ENCODE measurements at regions not wholly inside any gene's neighbourhood (a gene's known extent, or its start where the extent isn't known, plus 50 kb on each side); places are given as distances from the start of the nearest gene placed in this dataset.

DNA sequence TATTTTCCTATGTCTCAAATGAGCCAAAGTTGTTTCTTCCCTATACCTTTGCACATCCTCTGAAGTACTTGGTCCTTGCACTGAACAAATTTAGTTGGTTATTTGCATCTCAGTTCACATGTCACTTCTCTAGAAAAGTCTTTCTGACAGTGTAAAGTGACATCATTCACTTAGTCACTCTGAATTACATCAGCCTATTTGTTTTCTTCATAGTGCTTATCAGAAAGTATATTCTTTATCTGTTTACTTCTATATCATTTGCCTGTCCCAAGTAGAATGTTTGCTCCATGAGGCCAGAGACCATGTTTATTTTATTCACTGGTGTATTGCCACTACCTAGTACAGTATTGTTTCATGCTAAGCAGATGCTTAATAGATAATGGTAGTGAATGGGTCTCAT lies 173.7 kb downstream of the HNMT start:
- Histone ChIP-seq H3K4me1 (ENCODE audit: control insufficient read depth in 1 of 2, insufficient read depth in 2 of 2, low read length in 2 of 2) (no peaks in the 10 kb centered on the region), H3K27ac (ENCODE audit: low read depth in 1 of 2, low read length in 2 of 2) (no peak overlapping the region), H3K36me3 (replicated peaks in 1 of 2; ENCODE audit: control insufficient read depth in 1 of 2, insufficient read depth in 2 of 2, low read length in 2 of 2) (no peaks in the 10 kb centered on the region), H3K4me3 (replicated peaks in 1 of 3; ENCODE audit: low read depth in 2 of 3, low read length in 3 of 3) (no peak overlapping the region), H3K9ac (ENCODE audit: insufficient read depth, low read length, poor library complexity, severe bottlenecking) (no peak overlapping the region), H3K4me2 (replicated peaks; ENCODE audit: extremely low read depth, low read length, poor library complexity, severe bottlenecking) (no peak overlapping the region), H3K79me2 (ENCODE audit: insufficient read depth, low read length) (no peaks in the 10 kb centered on the region), H3K9me3 (replicated peaks in 1 of 2; ENCODE audit: control insufficient read depth in 1 of 2, insufficient read depth in 1 of 2, low read length in 2 of 2) (no peaks in the 10 kb centered on the region), H3K27me3 (ENCODE audit: control insufficient read depth in 2 of 2, insufficient read depth in 2 of 2, low read length in 2 of 2) (no peaks in the 10 kb centered on the region), H2AFZ (ENCODE audit: insufficient read depth, low read depth, low read length, poor library complexity, severe bottlenecking) (no peak overlapping the region), H4K20me1 (ENCODE audit: insufficient read depth, low read length) (no peaks in the 10 kb centered on the region)
- Mint-ChIP-seq H3K27me3 (ENCODE audit: low read depth in 3 of 3) (peaks cover 0 to 2% (median 0%) of the 10 kb centered on the region in 3 donors), H3K27ac (no peak overlapping the region), H3K9me3 (peaks cover 0 to 4% (median 0%) of the 10 kb centered on the region in 7 donors), H3K4me3 (no peak overlapping the region), H3K4me1 (no peaks in the 10 kb centered on the region), H3K36me3 (no peaks in the 10 kb centered on the region)
- intact Hi-C loops (cut with micrococcal nuclease), result no loop called here
- DNase-seq, result no peak
- TF ChIP-seq, protein P1, sequence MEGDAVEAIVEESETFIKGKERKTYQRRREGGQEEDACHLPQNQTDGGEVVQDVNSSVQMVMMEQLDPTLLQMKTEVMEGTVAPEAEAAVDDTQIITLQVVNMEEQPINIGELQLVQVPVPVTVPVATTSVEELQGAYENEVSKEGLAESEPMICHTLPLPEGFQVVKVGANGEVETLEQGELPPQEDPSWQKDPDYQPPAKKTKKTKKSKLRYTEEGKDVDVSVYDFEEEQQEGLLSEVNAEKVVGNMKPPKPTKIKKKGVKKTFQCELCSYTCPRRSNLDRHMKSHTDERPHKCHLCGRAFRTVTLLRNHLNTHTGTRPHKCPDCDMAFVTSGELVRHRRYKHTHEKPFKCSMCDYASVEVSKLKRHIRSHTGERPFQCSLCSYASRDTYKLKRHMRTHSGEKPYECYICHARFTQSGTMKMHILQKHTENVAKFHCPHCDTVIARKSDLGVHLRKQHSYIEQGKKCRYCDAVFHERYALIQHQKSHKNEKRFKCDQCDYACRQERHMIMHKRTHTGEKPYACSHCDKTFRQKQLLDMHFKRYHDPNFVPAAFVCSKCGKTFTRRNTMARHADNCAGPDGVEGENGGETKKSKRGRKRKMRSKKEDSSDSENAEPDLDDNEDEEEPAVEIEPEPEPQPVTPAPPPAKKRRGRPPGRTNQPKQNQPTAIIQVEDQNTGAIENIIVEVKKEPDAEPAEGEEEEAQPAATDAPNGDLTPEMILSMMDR (IDR thresholded peaks at IDR 0.05), result no peak

GRCh38 chr2:138147796-138148195 lies 183.5 kb downstream of the HNMT start:
- H3K36me3 ChIP-seq (replicated peaks in 1 of 2; ENCODE audit: control insufficient read depth in 1 of 2, insufficient read depth in 2 of 2, low read length in 2 of 2), result no peaks in the 10 kb centered on the region
- no peaks in the 10 kb centered on the region for H3K4me1 Mint-ChIP-seq
- no peaks in the 10 kb centered on the region for H3K9me3 ChIP-seq (replicated peaks in 1 of 2; ENCODE audit: control insufficient read depth in 1 of 2, insufficient read depth in 1 of 2, low read length in 2 of 2)
- no peaks in the 10 kb centered on the region for H3K36me3 Mint-ChIP-seq
- no peaks in the 10 kb centered on the region for H3K27me3 ChIP-seq (ENCODE audit: control insufficient read depth in 2 of 2, insufficient read depth in 2 of 2, low read length in 2 of 2)
- no CpG with 5 or more reads among the region's 2 CpGs for WGBS (ENCODE audit: insufficient coverage)
- no peak for DNase-seq
- intact Hi-C loops (cut with micrococcal nuclease), result no loop called here
- no peak overlapping the region for H3K4me3 Mint-ChIP-seq
- H3K4me2 ChIP-seq (replicated peaks; ENCODE audit: extremely low read depth, low read length, poor library complexity, severe bottlenecking), result no peak overlapping the region
- no peak overlapping the region for H3K4me3 ChIP-seq (replicated peaks in 1 of 3; ENCODE audit: low read depth in 2 of 3, low read length in 3 of 3)
- H3K4me1 ChIP-seq (ENCODE audit: control insufficient read depth in 1 of 2, insufficient read depth in 2 of 2, low read length in 2 of 2), result no peaks in the 10 kb centered on the region
- peaks cover 0 to 4% (median 1%) of the 10 kb centered on the region in 7 donors for H3K9me3 Mint-ChIP-seq
- no peaks in the 10 kb centered on the region for H3K79me2 ChIP-seq (ENCODE audit: insufficient read depth, low read length)
- H4K20me1 ChIP-seq (ENCODE audit: insufficient read depth, low read length), result no peaks in the 10 kb centered on the region
- H3K27me3 Mint-ChIP-seq (ENCODE audit: low read depth in 3 of 3), result no peaks in the 10 kb centered on the region
- no peak overlapping the region for H3K27ac ChIP-seq (ENCODE audit: low read depth in 1 of 2, low read length in 2 of 2)
- H3K9ac ChIP-seq (ENCODE audit: insufficient read depth, low read length, poor library complexity, severe bottlenecking), result no peak overlapping the region
- no peak overlapping the region for H2AFZ ChIP-seq (ENCODE audit: insufficient read depth, low read depth, low read length, poor library complexity, severe bottlenecking)
- H3K27ac Mint-ChIP-seq, result no peak overlapping the region
- TF ChIP-seq, protein P1 (IDR thresholded peaks at IDR 0.05), result no peak

Measured in CD14-positive monocyte (primary cell).